NB4 (cell line): ENCODE measurements at regions not wholly inside any gene's neighbourhood (a gene's known extent, or its start where the extent isn't known, plus 50 kb on each side); places are given as distances from the start of the nearest gene placed in this dataset.

Experiments used
- DNase-seq: peaks from one replicate; pipeline ENCODE4 v3.0.0; 2010; ENCODE audit warnings: low read depth
- H3K4me3 ChIP-seq: one replicate; pipeline ENCODE4 v1.5.1; 2011; ENCODE audit warnings: mild to moderate bottlenecking, low read depth, low read length, moderate library complexity
- MAX ChIP-seq: IDR thresholded peaks from 2 replicates; pipeline ENCODE4 v1.6.1; 2011; ENCODE audit warnings: low read depth, low read length
- MYC ChIP-seq: IDR thresholded peaks from 2 replicates; pipeline ENCODE4 v1.6.1; 2011; ENCODE audit warnings: low read depth, low read length
- POLR2A ChIP-seq: IDR thresholded peaks from 2 replicates; pipeline ENCODE4 v1.6.1; 2011; ENCODE audit warnings: mild to moderate bottlenecking; ENCODE audit not compliant: insufficient read length; ENCODE audit errors: extremely low read depth
- TF ChIP-seq, protein P1 (sequence below): IDR thresholded peaks from one replicate; pipeline ENCODE4 v1.5.1; 2012; ENCODE audit warnings: low read depth, low read length

DNA sequence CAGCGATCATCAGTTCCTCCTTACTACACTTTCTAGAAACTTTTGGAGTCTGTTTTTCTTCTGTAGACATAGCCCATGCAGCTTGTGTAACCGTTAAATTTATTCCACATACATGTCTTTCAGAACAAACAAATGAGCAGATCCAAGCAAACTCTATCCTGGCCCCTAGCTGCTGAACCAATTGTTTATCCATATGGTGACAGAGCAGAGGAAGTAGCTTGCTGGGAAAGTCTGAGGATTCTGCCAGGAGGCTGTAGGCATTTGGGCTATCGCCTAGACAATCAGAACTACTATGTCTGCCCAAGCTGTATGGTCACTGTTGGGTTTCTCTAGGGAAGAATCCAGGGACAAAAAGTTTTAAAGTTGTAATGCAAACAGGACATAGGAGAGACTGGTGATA, 343.7 kb downstream of the SPRY2 start:
- DNase-seq = no peak
- no peak for TF ChIP-seq MAX
- TF ChIP-seq MYC = no peak
- TF ChIP-seq POLR2A = no peak
- TF ChIP-seq, protein P1, sequence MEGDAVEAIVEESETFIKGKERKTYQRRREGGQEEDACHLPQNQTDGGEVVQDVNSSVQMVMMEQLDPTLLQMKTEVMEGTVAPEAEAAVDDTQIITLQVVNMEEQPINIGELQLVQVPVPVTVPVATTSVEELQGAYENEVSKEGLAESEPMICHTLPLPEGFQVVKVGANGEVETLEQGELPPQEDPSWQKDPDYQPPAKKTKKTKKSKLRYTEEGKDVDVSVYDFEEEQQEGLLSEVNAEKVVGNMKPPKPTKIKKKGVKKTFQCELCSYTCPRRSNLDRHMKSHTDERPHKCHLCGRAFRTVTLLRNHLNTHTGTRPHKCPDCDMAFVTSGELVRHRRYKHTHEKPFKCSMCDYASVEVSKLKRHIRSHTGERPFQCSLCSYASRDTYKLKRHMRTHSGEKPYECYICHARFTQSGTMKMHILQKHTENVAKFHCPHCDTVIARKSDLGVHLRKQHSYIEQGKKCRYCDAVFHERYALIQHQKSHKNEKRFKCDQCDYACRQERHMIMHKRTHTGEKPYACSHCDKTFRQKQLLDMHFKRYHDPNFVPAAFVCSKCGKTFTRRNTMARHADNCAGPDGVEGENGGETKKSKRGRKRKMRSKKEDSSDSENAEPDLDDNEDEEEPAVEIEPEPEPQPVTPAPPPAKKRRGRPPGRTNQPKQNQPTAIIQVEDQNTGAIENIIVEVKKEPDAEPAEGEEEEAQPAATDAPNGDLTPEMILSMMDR = no peak
- H3K4me3 ChIP-seq = no peak overlapping the region

GRCh38 chr13:79995334-79995733, 345.6 kb downstream of the SPRY2 start:
- DNase-seq = no peak
- TF ChIP-seq, protein P1 = no peak
- no peak for TF ChIP-seq MAX
- TF ChIP-seq MYC = no peak
- no peak for TF ChIP-seq POLR2A
- no peak overlapping the region for H3K4me3 ChIP-seq

GRCh38 chr13:79992111-79992510, 348.8 kb downstream of the SPRY2 start:
- H3K4me3 ChIP-seq = no peak overlapping the region
- DNase-seq = no peak
- TF ChIP-seq MYC (no peak), MAX (no peak), POLR2A (no peak)
- TF ChIP-seq, protein P1 = no peak

- no peak overlapping the region for H3K4me3 ChIP-seq
- DNase-seq = no peak
- TF ChIP-seq MYC (no peak), MAX (no peak), POLR2A (no peak)
- TF ChIP-seq, protein P1 = no peak
Measured at GRCh38 chr13:79990048-79990447, 350.9 kb downstream of the SPRY2 start.

DNA sequence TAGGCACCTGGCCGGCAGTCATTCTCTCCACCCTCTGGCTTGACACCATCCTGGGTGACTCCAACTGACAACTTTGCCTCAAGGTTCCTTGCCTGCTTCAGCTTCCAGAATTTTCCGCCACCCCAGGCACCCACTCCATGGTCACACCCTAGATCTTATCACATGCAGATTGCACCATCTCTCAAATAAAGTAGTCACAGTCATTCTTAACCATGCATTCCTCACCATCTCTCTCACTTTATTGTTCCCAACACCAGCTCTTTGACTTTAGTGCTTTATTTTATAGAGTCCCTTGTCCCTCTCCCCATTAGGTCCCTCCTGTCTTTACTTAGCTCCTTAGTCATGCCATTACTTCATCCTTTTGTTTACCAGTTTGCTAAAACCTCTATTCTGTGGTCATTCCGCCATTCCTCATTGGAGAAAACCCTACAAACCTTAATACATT, 351.7 kb downstream of the SPRY2 start:
- TF ChIP-seq, protein P1 = no peak
- TF ChIP-seq MAX (no peak), MYC (no peak), POLR2A (no peak)
- no peak overlapping the region for H3K4me3 ChIP-seq
- DNase-seq = no peak

DNA sequence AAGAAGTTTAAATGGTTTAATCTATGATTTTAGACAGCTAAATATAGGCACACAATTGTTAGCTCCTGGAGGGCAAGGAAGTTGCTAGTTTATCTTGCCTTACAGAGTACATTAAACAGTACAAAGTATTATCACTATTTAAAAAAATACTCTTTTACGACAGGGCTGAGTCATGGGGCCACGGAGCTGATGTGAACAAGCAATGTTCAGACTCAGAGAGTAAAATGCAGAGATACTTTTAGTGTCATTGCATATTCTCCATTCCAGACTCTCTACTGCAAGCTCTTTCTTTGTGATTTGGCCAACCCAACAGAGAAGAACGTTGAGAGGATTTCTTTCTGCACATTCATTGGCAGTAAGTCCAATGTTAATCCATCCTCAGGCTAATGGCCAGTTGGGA, 352.4 kb downstream of the SPRY2 start:
- TF ChIP-seq, protein P1 = no peak
- TF ChIP-seq MYC (no peak), MAX (no peak), POLR2A (no peak)
- DNase-seq = no peak

More for the DNA sequence above, 352.4 kb downstream of the SPRY2 start:
- H3K4me3 ChIP-seq = no peak overlapping the region
